Neutrophil (primary cell): ENCODE measurements at regions not wholly inside any gene's neighbourhood (a gene's known extent, or its start where the extent isn't known, plus 50 kb on each side); places are given as distances from the start of the nearest gene placed in this dataset.
"Not testable (repeated sequence)": the region's sequence is repeated elsewhere in the genome, so short reads cannot be mapped to it uniquely, and the experiment has no call there.

Experiments
- H3K27ac ChIP-seq: fragments of 200-600 bp; sonication (generic); 2 replicates; pipeline ENCODE4 v1.5.1; 2016; ENCODE audit warnings: mild to moderate bottlenecking, moderate library complexity
- H3K27me3 ChIP-seq: fragments of 200-600 bp; sonication (generic); 2 replicates; pipeline ENCODE4 v1.6.0; 2016; ENCODE audit warnings: mild to moderate bottlenecking
- H3K36me3 ChIP-seq: fragments of 200-600 bp; sonication (generic); 2 replicates; pipeline ENCODE4 v1.5.1; 2017
- H3K4me1 ChIP-seq, 2 experiments: fragments of 200-600 bp in 1 of 2; sonication (generic) in 1 of 2; 1 replicate in 1 of 2; 2 replicates in 1 of 2; pipeline versions ENCODE4 v1.5.1 to v1.6.1; 2013 to 2016; ENCODE audit warnings: low read depth in 1 of 2, low read length in 1 of 2, mild to moderate bottlenecking in 1 of 2, moderate library complexity in 1 of 2; ENCODE audit not compliant: control insufficient read depth in 1 of 2, insufficient read depth in 1 of 2
- H3K4me3 ChIP-seq, 2 experiments: fragments of 200-600 bp in 1 of 2; sonication (generic) in 1 of 2; 1 replicate in 1 of 2; 2 replicates in 1 of 2; pipeline ENCODE4 v1.5.1; 2013 to 2016; ENCODE audit warnings: low read depth in 1 of 2, low read length in 1 of 2, mild to moderate bottlenecking in 1 of 2, moderate library complexity in 1 of 2
- H3K9me3 ChIP-seq: fragments of 200-600 bp; sonication (generic); 2 replicates; pipeline ENCODE4 v1.5.1; 2016
- TF ChIP-seq, protein P1 (sequence below): fragments of 200-600 bp; sonication (generic); IDR thresholded peaks from 2 replicates; pipeline ENCODE4 v1.5.1; 2016; ENCODE audit warnings: antibody characterized with exemption

- no peak overlapping the region for H3K4me3 ChIP-seq
- no peaks in the 10 kb centered on the region for H3K4me1 ChIP-seq
- no peaks in the 10 kb centered on the region for H3K36me3 ChIP-seq
- H3K27ac ChIP-seq = no peak overlapping the region
- TF ChIP-seq, protein P1, sequence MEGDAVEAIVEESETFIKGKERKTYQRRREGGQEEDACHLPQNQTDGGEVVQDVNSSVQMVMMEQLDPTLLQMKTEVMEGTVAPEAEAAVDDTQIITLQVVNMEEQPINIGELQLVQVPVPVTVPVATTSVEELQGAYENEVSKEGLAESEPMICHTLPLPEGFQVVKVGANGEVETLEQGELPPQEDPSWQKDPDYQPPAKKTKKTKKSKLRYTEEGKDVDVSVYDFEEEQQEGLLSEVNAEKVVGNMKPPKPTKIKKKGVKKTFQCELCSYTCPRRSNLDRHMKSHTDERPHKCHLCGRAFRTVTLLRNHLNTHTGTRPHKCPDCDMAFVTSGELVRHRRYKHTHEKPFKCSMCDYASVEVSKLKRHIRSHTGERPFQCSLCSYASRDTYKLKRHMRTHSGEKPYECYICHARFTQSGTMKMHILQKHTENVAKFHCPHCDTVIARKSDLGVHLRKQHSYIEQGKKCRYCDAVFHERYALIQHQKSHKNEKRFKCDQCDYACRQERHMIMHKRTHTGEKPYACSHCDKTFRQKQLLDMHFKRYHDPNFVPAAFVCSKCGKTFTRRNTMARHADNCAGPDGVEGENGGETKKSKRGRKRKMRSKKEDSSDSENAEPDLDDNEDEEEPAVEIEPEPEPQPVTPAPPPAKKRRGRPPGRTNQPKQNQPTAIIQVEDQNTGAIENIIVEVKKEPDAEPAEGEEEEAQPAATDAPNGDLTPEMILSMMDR = no peak
- no peaks in the 10 kb centered on the region for H3K9me3 ChIP-seq
- no peaks in the 10 kb centered on the region for H3K27me3 ChIP-seq
Measured at GRCh38 chr11:116044520-116044919, 540.3 kb upstream of the CADM1 start.

DNA sequence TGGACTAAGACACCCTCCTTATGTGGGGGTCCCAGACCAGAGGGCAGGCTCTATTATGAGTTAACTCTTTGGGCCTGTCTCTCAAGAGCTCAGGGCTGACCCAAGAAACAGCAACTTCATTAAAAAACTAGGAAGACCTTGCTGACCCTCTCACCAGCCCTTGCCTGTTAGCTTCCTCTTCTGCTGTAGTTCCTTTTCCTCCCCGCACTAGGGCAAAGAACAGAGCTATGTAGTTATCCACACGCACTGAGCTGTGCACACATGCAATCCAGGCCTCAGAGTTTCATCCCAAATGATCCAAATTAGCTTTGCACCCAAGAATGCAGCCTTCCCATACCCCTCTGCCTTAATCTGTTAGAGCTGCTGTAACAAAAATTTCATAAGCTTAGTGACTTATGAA lies 539.6 kb upstream of the CADM1 start:
- H3K4me1 ChIP-seq = no peaks in the 10 kb centered on the region
- TF ChIP-seq, protein P1 = no peak
- no peaks in the 10 kb centered on the region for H3K9me3 ChIP-seq

DNA sequence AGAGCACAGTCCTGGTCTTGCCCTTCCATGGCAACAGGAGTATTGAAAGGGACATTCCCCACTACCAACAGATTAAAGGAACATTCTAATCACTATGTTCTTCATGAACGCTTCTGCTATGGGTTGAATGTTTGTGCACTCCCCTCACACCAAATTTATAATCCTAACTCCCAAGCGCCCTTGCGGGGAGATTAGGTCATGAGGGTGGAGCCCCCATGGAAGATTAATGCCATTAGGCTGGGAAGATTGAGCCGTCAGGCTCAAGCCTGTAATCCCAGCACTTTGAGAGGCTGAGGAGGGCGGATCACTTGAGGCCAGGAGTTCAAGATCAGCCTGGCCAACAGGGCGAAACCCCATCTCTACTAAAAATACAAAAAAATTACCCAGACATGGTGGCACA lies 538.8 kb upstream of the CADM1 start:
- not testable (repeated sequence) for H3K9me3 ChIP-seq, H3K27ac ChIP-seq, H3K4me3 ChIP-seq, H3K36me3 ChIP-seq, H3K4me1 ChIP-seq, H3K27me3 ChIP-seq

More for the DNA sequence above, 539.6 kb upstream of the CADM1 start:
- H3K36me3 ChIP-seq = no peaks in the 10 kb centered on the region
- no peaks in the 10 kb centered on the region for H3K27me3 ChIP-seq
- H3K27ac ChIP-seq = no peak overlapping the region
- no peak overlapping the region for H3K4me3 ChIP-seq

- H3K9me3 ChIP-seq = no peaks in the 10 kb centered on the region
- H3K27ac ChIP-seq = no peak overlapping the region
- no peaks in the 10 kb centered on the region for H3K36me3 ChIP-seq
- no peaks in the 10 kb centered on the region for H3K27me3 ChIP-seq
- no peaks in the 10 kb centered on the region for H3K4me1 ChIP-seq
- TF ChIP-seq, protein P1 = no peak
- no peak overlapping the region for H3K4me3 ChIP-seq
Measured at GRCh38 chr11:116042146-116042545, 537.9 kb upstream of the CADM1 start.

- Histone ChIP-seq H3K4me3 (no peak overlapping the region), H3K36me3 (no peaks in the 10 kb centered on the region), H3K9me3 (no peaks in the 10 kb centered on the region), H3K4me1 (no peaks in the 10 kb centered on the region), H3K27ac (no peak overlapping the region), H3K27me3 (no peaks in the 10 kb centered on the region)
- TF ChIP-seq, protein P1 = no peak
Measured at GRCh38 chr11:116037861-116038260, 533.6 kb upstream of the CADM1 start.

DNA sequence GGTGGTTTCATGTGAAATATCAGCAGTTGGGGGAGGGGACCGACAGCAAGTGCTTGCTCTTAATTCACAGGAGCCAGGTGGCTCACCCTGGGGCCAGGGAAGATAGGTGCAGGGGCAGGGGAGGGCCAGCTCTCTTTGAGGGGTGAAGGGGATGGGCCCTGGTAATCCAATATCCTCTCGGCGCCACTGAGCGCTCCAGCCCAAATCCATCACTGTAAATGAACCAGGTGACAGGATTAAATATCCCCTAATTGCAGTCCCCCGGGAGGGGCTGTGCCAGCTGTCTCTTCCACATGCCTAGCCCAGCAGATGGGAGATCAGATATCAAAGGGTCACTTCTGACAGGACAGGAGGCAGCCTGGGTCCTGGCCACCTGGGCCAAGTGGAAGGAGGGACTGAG lies 531.8 kb upstream of the CADM1 start:
- no peak overlapping the region for H3K27ac ChIP-seq
- no peaks in the 10 kb centered on the region for H3K27me3 ChIP-seq
- no peaks in the 10 kb centered on the region for H3K36me3 ChIP-seq

More for the DNA sequence above, 531.8 kb upstream of the CADM1 start:
- Histone ChIP-seq H3K9me3 (no peaks in the 10 kb centered on the region), H3K4me1 (no peaks in the 10 kb centered on the region), H3K4me3 (no peak overlapping the region)
- TF ChIP-seq, protein P1 = no peak
